HG02938 (cell line): ENCODE measurements at regions not wholly inside any gene's neighbourhood (a gene's known extent, or its start where the extent isn't known, plus 50 kb on each side); places are given as distances from the start of the nearest gene placed in this dataset.
"Not testable (repeated sequence)": the region's sequence is repeated elsewhere in the genome, so short reads cannot be mapped to it uniquely, and the experiment has no call there.

Source experiments
- ATAC-seq: cut with Tn5 transposase; IDR thresholded peaks from one replicate; pipeline ENCODE4 v1.9.1; 2021; ENCODE audit warnings: mild to moderate bottlenecking, moderate library complexity; ENCODE audit not compliant: unreplicated experiment

GRCh38 chr5:28703651-28704260 lies 1665.4 kb upstream of the CDH9 start:
- ATAC-seq, result no peak

GRCh38 chr5:28691526-28691925 lies 1653.1 kb upstream of the CDH9 start:
- no peak for ATAC-seq

DNA sequence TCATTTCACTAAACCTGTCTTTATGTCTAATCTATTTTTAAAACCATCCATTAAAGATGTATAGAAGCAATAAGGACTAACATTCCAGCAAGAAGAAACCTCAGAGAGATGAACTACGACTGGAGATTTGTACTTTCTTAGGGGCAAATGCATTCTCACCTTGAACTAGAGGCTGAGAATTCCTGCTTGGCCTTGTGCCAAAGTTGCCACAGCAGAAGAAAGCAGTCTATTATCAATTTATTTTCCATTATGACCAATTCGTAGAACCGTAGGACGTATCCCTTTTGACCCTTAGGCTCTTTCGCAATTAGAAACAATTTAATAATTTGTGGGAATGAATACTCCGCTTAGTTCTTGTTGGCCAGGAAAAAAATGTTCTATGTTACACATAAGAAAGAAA lies 1647.4 kb upstream of the CDH9 start:
- ATAC-seq, result no peak

GRCh38 chr5:28678899-28679298 lies 1640.5 kb upstream of the CDH9 start:
- no peak for ATAC-seq

- no peak for ATAC-seq
Measured at GRCh38 chr5:28666110-28666509, 1627.7 kb upstream of the CDH9 start.

GRCh38 chr5:28648108-28648507 lies 1609.7 kb upstream of the CDH9 start:
- no peak for ATAC-seq

- no peak for ATAC-seq
Measured at GRCh38 chr5:28632607-28633006, 1594.2 kb upstream of the CDH9 start.

DNA sequence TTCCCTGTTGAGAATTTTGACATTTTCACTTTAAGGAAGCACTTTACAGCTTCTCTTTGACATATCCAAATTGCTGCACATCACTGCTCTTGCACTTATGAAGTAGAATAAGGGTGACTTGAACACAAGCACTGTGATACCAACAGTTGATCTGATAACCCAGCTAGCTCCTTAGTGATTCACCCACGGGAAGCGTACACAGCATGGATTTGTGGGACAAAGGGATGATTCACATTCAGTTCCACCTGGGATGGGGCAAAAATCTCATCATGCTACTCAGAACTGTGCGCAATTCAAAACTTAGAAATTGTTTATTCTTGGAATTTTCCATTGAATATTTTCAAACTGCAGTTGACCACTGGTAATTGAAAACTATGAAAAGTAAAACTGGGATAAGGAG lies 1565.5 kb upstream of the CDH9 start:
- ATAC-seq, result no peak

DNA sequence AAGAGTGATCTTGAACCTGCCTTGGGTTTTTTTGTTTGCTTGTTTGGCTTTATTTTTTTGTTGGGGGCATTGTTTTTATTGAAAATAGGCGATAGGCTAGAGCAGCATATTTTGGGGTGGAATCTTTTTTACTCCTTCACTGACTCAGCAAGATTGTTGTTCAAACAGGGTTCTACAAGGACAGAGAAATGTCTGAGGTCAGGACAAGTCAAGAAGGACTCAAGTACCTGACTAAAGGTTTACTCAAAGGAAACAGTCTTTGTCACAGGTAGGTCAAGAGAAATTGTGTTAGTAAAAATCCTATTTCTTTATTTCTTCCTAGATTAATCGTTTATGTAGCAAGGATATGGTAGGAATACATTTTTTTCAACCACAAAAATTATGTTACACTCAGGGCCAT lies 1564.0 kb upstream of the CDH9 start:
- no peak for ATAC-seq

DNA sequence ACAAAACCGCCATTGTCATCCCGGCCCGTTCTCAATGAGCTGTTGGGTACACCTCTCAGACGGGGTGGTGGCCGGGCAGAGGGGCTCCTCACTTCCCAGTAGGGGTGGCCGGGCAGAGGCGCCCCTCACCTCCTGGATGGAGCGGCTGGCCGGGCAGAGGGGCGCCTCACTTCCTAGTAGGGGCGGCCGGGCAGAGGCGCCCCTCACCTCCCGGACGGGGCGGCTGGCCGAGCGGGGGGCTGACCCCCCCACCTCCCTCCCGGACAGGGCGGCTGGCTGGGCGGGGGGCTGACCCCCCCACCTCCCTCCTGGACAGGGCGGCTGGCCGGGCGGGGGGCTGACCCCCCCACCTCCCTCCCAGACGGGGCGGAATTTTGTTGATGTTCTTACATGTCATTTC lies 1558.3 kb upstream of the CDH9 start:
- not testable (repeated sequence) for ATAC-seq

- no peak for ATAC-seq
Measured at GRCh38 chr5:28580616-28581015, 1542.2 kb upstream of the CDH9 start.

DNA sequence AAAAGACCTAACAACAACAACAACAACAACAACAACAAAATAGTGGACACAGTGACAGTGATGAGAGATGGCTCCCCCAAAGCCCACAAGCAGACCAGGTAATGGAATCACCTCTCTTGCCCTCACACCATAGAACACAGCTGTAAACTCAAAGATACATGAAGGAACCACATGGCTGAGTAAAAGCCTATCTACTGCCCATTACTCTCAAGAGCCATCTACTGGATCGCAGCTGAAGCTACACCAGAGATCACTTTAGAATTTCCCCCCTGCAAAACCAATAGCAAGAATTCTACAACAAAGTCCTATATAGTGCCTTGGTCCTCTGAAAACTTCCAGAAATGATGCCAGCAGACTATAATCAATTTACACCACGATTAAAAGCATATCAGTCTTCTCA lies 1537.6 kb upstream of the CDH9 start:
- ATAC-seq, result no peak

DNA sequence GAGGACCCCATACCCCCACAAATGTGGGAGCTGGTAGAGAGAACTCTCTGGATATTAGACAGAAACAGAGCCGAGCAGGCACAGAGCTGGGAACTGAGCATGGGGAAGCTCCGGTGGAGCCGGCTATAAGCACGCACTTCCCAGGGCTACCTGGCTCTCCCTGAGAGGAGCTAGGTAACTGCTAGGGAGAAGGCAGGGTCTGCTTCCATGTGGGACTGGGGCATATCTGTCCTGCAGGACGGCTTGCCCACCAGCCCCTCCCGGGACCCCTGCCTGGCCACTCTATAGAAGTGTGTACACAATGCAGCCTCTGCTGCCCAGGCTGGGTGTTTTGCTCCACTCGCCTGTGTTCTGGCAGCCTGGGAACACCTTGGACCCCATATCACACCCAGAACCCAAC lies 1537.0 kb upstream of the CDH9 start:
- ATAC-seq, result no peak

DNA sequence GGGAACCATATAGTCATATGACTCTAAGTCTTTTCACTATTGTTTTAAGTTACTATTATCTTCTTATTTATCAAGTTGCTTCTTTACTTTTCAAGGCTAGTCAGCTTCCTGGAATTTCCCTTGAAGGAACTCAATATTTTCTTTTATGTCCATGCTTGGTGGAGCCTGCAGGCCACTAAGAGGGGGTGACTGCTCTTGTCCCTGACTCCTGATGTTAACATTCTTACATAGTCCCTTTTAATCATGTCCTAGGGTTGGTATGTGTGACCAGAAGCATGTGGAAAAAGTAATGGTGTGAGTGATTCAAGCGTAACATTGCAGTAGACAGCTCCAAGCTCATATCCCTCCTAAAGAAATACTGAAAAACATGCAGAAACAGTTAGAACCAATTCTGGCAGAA lies 1536.2 kb upstream of the CDH9 start:
- no peak for ATAC-seq

DNA sequence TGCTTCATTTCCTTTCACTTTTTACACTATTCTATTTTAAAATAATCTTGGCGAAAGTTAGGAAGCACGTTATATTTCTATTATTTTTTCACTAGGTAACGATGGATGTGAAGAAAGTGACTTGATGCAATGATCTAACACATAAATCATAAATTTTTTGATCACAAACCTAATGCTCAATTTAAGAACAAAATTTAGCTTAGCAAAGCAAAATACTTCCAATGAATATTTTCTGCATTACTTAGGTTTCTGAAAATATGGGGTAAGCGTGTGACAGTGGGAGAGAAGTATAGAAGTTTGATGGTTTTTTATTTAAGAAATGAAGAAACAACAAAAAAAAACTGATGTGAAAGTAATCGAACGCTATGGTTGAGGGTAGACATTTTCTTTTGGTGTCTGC lies 1528.7 kb upstream of the CDH9 start:
- ATAC-seq, result no peak

GRCh38 chr5:28561522-28561921 lies 1523.1 kb upstream of the CDH9 start:
- ATAC-seq, result no peak

DNA sequence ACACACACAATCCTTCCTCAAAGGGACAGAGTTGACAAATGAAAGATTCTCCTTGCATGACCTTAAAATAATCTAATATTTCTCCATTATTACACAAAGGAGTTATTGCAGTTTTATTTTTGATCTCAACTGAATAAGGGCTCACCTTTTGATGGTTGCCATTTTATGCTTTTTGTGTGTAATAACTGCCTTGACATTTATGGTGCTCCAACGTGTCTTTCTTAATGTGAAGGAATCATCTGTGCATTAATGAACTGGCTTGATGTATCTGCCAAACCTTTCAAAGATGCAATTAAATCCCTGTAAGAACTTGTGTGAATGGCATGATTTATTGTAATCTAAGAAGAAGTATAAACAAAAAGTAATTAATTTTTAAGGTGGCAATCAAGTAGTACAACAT lies 1519.8 kb upstream of the CDH9 start:
- ATAC-seq, result no peak

GRCh38 chr5:28557114-28557513 lies 1518.7 kb upstream of the CDH9 start:
- no peak for ATAC-seq

- ATAC-seq, result no peak
Measured at GRCh38 chr5:28549588-28549987, 1511.2 kb upstream of the CDH9 start.

GRCh38 chr5:28548856-28549255 lies 1510.5 kb upstream of the CDH9 start:
- no peak for ATAC-seq

DNA sequence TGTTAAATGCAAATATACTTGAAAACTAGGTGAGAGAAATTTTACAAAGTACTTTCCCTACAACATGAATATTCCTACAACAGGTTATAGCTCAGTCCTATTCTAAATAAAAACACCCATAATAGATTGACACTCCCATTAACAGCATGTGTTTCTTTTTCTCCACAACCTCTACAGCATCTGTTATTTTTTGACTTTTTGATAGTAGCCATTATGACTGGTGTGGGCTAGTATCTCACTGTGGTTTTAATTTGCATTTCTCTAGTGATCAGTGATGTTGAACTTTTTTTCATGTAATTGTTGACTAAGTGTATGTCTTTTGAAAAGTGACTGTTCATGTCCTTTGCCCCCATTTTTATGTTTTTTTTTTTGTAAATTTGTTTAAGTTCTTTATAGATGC lies 1506.1 kb upstream of the CDH9 start:
- ATAC-seq, result no peak

GRCh38 chr5:28543473-28544098 lies 1505.2 kb upstream of the CDH9 start:
- ATAC-seq, result no peak

GRCh38 chr5:28542987-28543386 lies 1504.6 kb upstream of the CDH9 start:
- no peak for ATAC-seq
